ENCODE measurements at regions not wholly inside any gene's neighbourhood (a gene's known extent, or its start where the extent isn't known, plus 50 kb on each side); places are given as distances from the start of the nearest gene placed in this dataset.

DNA sequence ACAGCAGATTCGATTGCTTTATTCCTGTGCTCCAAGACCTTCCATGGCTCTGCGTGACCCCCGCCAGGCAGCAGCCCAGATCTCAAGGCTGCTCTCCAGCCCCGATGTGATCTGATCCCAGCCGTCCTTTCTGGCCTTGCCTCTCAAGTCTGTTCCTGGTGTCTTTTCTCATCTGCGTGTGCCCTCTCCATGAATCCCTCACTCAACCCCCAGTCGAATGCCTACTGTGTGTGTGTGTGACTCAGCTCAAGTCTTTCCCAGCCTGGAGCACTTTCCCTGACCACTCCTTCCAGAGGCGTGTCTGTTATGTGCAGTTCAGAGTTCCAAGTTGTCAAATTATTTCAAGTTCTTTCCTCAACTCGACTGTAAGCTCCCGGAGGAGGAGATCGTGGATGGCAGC lies 64.0 kb downstream of the MRM1 start:
- TF ChIP-seq ZNF423 (CRISPR knock-in tag; IDR thresholded peaks at IDR 0.05) (no peak), CTCF (IDR thresholded peaks at IDR 0.05) (no peak), KAT7 (CRISPR knock-in tag; IDR thresholded peaks at IDR 0.05; ENCODE audit: borderline replicate concordance) (no peak), NR2C2 (CRISPR knock-in tag; IDR thresholded peaks at IDR 0.05) (no peak)

Measured in WTC11 (cell line).